HG02840 (cell line): ENCODE measurements at regions not wholly inside any gene's neighbourhood (a gene's known extent, or its start where the extent isn't known, plus 50 kb on each side); places are given as distances from the start of the nearest gene placed in this dataset.
"Not testable (repeated sequence)": the region's sequence is repeated elsewhere in the genome, so short reads cannot be mapped to it uniquely, and the experiment has no call there.

Experiments used
- ATAC-seq: cut with Tn5 transposase; IDR thresholded peaks from one replicate; pipeline ENCODE4 v1.9.1; 2021; ENCODE audit warnings: mild to moderate bottlenecking, moderate library complexity, moderate number of reproducible peaks; ENCODE audit not compliant: unreplicated experiment, low FRiP score

DNA sequence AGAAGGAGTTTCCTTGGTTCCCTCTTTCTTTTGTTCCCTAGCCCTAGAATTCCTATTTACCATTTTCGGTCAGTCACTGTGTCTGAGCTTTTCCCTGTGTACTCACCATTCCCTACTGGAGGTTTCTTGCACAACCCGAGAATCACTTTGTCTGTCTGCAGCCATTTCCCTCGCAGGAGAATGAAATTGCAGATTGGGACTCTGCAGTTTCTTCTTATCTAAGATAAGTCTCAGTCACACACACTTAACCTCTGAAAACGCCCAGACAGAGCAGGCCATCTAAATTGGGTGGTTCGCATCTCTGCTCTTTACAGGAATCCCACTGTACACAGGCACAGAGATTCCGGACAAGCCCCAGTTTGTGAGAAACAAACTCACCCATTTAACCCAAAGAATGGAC lies 58.6 kb upstream of the CNTNAP2 start:
- ATAC-seq: no peak

DNA sequence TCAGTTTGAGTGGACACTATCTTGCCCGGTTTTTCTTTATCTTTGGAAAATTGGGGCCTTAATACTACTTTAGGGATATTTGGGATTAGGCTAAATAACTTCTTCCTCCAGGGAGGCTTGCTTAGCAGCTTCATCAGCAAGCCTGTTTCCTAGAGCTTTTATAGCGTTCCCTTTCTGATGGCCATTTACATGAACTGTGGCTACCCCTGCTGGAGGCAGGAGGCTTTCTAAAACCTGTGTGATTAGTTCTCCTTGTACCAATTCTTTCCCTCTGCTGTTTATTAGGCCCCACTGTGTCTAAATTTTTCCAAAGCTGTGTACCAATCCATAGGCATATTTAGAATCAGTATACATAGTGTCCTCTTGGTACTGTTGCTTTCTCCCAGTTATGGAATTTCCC lies 61.7 kb upstream of the CNTNAP2 start:
- ATAC-seq: no peak

DNA sequence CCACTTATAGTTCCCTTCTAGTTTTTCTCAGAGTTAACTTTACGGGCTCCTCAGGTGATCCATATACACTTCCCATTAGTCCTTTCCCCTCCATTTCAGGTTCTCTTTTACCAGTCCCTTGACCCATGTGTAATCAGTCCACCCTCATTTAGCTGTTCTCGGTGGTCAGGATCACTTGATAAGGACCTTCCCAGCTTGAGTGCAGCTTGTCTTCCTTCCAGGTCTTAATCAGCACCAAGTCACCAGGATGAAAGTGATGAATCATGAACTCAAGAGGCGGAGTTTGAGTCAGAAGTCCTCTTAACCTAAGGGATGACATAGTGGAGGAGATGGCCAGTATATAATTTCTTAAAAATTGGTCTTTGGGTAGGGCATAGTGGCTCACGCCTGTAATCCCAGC lies 63.1 kb upstream of the CNTNAP2 start:
- no peak for ATAC-seq

DNA sequence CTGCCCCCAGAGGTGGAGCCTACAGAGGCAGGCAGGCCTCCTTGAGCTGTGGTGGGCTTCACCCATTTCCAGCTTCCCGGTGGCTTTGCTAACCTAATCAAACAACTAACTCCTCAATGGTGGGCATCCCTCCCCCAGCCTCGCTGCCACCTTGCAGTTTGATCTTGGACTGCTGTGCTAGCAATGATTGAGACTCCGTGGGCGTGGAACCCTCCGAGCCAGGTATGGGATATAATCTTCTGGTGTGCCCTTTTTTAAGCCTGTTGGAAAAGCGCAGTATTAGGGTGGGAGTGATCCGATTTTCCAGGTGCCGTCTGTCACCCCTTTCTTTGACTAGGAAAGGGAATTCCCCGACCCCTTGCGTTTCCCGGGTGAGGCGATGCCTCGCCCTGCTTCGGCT lies 73.3 kb upstream of the CNTNAP2 start:
- not testable (repeated sequence) for ATAC-seq

DNA sequence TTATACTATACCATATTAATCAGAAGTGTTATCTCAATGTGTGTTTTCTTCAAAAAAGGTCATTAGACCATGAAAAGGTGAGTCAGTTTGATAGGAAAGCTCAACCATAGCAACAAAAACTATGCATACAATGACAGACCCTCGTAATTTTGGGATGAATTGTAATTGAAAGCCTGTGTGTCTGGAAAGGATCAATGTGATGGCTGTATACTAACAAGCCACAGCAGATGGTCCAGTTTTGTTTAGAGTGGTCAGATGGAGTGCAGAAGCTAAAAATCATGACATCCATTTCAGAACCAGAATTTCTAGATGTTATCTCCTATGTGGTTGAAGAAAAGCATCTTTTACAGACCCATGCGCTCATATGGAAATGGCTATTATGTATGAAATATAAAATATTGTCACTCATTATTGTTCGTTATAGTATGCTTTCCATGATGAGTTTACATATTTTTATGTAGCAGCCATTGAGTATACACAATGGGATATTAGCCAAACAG lies 88.3 kb upstream of the CNTNAP2 start:
- no peak for ATAC-seq

DNA sequence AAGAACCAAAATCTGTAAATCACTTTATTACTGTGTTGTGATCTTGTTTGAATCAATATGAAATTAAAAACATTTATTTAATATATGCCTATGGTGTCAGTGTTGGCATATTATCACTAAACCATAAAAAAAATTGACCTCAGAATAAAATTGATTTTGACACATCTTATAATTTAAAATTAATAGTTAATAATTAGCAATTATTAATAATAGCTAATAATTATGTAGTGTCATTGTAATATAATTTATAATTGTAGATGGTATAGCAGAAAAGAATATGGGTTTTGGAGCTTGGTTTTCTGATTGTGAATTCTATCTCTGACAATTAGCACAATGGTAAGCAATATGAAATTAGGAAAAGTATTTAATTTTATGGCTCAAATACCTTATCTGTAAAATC lies 89.4 kb upstream of the CNTNAP2 start:
- ATAC-seq: no peak

DNA sequence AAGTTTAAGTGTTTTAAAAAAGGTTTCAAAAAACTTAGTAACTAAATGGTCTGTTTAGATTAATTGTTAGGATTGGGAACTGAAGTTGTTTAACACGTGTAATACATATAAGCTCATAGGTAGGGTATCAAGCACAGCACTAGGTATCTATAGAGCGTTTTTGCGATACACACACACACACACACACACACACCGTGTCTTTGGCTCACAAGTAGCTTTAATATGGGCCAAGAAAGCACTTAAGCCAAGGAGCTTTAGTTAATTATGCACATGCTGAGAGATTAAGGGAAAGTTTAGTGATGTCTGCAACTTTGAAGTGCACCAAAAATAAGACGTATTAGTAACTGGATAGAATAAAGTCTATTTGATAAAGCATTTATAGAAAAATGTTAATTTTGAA lies 93.8 kb upstream of the CNTNAP2 start:
- no peak for ATAC-seq

DNA sequence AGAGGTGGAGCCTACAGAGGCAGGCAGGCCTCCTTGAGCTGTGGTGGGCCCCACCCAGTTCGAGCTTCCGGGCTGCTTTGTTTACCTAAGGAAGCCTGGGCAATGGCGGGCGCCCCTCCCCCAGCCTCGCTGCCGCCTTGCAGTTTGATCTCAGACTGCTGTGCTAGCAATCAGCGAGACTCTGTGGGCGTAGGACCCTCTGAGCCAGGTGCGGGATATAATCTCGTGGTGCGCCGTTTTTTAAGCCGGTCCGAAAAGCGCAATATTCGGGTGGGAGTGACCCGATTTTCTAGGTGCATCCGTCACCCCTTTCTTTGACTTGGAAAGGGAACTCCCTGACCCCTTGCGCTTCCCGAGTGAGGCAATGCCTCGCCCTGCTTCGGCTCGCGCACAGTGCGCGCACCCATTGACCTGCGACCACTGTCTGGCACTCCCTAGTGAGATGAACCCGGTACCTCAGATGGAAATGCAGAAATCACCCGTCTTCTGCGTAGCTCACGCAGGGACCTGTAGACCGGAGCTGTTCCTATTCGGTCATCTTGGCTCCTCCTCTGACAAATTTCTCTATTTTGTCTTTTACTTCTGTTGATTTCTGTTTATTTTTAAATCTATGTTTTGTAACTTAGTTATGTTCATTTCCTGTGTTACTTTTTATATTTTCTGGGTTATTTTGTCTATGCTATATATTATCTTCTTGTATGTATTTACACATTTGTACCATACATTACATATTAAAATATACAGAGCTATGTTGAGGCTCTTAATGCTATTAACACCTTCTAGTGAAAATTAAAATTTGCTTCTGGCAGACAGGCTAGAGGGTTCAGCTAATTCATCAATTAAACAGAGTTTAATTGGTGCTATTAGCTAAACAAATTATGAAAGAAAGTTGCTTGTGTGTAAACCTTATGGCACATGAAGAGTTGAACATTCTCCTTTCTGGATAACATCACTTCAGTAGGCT lies 97.3 kb upstream of the CNTNAP2 start:
- ATAC-seq: not testable (repeated sequence)

DNA sequence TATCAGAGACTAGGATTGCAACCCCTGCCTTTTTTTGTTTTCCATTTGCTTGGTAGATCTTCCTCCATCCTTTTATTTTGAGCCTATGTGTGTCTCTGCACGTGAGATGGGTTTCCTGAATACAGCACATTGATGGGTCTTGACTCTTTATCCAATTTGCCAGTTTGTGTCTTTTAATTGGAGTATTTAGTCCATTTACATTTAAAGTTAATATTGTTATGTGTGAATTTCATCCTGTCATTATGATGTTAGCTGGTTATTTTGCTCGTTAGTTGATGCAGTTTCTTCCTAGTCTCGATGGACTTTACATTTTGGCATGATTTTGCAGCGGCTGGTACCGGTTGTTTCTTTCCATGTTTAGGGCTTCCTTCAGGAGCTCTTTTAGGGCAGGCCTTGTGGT lies 99.2 kb upstream of the CNTNAP2 start:
- not testable (repeated sequence) for ATAC-seq

DNA sequence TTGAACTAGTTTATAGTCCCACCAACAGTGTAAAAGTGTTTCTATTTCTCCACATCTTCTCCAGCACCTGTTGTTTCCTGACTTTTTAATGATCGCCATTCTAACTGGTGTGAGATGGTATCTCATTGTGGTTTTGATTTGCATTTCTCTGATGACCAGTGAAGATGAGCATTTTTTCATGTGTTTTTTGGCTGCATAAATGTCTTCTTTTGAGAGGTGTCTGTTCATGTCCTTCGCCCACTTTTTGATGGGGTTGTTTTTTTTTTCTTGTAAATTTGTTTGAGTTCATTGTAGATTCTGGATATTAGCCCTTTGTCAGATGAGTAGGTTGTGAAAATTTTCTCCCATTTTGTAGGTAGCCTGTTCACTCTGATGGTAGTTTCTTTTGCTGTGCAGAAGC lies 102.4 kb upstream of the CNTNAP2 start:
- ATAC-seq: not testable (repeated sequence)

DNA sequence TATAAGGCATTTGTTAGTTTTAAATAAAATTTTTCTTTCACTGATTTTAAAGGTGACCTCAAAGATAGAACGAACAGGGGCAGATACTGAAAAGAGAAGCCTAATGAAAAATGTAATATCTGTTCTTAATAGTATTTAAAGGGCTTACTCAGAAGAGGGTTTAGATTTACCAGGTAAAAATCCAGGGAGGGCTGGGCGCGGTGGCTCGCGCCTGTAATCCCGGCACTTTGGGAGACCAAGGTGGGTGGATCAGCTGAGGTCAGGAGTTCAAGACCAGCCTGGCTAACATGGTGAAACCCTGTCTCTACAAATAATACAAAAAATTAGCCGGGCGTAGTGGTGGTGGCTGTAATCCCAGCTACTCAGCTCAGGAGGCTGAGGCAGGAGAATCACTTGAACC lies 108.3 kb upstream of the CNTNAP2 start:
- ATAC-seq: no peak

DNA sequence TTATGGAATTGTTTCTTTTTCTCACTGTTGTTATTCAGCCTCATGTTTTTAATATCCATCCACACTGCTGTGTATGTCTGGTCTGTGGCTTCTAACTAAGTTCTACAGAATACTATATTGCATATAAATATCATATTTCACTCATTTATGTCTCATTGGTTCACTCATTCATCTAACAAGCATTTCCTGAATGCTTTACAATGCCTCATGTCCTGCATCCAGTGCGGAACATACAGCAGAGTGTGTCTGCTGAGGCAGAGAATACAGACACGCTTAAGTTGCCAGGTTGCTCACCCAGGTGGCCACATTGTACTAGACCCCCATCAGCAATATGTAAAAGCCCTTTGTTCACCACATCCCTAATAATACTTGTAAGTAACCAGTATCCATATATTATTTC lies 111.8 kb upstream of the CNTNAP2 start:
- no peak for ATAC-seq

DNA sequence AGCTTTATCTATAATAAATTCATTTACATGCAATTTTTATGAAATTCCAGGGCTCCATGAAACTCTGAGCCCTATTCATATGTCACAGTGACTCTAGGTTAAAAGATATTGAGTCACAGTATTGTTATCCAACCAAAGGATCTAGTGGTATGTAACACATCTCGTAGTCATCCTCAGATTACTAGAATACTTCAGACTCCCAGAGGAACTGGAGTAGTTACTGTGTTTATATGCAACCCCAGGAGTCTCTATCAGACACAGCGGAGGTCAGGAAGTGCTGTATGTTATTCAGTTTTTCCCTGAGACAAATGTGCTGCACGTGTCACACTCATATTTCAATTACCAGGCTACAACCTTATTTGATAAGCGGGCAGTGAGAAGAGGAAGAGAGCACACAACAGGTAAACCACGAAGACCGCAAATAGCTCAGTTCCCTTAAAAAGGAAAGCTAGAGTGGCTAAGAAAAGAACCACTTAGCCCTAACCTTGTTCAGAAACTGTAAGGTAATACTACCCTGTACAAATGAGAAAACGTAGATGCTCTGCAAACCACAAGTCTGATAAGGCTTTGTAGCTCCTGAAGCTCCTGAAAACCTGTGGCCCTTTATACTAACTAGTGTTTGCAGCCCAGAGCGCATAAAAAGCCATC lies 114.0 kb upstream of the CNTNAP2 start:
- ATAC-seq: peak; percentile 90

DNA sequence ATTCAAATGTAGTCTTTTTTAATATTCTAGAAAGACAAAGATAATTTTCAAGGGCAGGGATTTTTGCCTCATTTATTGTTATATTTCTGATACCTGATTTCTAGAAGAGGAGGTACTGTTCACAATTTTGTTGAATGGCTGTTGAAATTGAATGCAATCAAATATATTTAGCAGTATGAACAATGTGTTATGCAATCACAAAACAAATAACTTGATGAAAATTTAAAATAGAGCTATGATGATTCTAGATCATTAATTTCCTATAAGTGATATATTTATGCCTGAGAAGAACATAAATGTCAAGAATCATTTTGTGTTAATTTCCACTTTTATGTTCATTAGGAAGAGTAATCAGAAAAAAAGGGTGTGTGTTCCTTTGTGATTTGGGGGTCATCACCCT lies 114.6 kb upstream of the CNTNAP2 start:
- ATAC-seq: no peak

DNA sequence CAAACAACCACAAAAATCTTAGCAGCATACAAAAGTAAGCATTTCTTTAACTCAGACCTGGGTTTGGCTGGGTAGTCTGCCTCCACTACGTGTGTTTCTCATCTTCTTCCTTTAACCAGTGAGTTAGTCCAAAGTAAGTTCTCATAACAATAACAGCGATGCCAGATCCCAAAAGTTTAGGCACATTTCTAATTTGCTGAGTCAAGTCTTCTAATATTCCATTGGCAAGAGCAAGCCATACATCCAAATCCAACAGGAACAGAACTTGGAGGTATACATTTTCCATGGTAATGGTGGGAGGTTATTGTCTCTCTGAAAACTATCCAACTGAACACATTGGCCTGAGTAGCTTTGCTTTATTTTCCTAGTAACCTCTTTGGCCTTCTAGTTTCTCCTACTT lies 115.7 kb upstream of the CNTNAP2 start:
- ATAC-seq: no peak

DNA sequence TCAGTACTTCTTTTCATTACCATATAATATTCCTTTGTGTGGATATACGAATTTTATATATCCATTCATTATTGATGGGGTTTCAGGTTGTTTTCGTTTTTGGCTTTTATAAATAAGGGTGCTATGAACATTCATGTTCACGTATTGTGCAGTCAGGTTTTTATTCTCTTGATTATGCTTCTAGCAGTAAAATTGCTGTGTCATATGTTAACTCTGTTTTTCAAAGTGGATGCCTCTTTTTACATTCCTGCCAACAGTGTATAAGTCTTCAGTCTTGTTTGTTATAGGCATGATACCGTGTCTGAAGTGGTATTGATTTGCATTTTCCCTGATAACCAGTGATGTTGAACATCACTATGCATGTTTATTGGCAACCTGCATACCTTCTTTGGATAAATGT lies 127.1 kb upstream of the CNTNAP2 start:
- ATAC-seq: no peak

DNA sequence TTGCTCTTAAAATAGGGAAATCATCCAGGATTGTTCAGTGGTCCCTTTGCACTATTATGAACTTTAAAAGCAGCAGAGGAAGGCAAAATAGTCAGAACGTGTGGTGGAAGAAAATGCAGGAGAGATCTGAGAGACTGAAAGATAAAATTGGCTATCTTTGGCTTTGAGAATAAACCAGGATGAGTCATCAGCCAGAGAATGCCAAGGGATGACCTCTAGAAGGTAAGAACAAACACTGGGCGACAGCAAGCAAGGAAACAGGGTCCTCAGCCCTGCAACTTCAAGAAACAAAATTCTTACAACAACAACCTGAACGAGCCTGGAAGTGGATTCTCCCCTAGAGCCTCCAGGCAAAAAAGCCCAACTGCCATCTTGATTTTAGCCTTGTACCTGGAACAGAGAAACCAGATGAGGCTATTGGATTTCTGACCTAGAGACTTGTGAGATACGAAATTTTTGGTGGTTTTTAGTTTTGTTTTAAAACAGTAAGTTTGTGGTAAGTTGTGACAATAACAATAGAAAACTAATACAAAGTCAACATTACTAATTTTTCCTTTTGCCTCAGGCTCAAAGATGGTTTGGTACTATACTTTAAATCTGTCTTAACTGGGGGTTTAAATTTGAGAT lies 130.2 kb upstream of the CNTNAP2 start:
- ATAC-seq: no peak

DNA sequence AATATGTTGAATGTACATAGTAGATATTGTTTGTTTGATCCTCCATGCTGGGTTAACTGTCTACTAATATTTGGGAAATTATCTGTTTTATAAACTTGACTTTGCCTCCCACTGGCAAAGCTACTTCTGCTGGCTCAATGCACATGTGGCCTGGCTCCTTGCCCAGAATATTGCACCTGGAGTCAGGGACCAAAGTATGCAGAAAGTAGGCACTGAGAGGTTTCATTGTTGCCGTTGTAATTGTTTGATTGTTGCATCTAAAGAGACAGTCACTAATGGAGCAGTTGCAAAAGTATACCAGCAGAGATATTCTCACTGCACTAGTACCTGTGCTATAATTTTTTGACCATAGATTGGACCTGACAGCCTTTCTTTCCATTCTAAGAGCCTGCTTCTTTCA lies 137.8 kb upstream of the CNTNAP2 start:
- ATAC-seq: no peak

DNA sequence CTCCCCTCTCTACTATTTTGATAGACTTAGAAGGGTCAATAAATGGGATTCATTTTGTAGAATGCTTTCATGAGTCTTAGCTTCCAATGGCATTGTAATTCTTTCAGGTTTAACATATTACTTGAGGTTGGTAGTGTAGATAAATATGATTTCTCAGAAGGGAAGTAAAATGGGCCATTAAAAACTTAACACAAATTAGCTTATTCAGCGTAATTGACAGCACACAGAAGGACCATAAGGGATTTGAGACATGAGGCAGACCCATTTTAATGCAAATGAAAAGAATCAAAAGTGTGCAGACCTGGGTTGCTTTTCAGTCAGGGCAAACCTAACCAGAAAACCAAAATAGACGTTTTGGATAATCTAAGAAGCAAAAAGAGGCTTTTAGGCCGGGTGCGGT lies 156.6 kb upstream of the CNTNAP2 start:
- ATAC-seq: no peak

DNA sequence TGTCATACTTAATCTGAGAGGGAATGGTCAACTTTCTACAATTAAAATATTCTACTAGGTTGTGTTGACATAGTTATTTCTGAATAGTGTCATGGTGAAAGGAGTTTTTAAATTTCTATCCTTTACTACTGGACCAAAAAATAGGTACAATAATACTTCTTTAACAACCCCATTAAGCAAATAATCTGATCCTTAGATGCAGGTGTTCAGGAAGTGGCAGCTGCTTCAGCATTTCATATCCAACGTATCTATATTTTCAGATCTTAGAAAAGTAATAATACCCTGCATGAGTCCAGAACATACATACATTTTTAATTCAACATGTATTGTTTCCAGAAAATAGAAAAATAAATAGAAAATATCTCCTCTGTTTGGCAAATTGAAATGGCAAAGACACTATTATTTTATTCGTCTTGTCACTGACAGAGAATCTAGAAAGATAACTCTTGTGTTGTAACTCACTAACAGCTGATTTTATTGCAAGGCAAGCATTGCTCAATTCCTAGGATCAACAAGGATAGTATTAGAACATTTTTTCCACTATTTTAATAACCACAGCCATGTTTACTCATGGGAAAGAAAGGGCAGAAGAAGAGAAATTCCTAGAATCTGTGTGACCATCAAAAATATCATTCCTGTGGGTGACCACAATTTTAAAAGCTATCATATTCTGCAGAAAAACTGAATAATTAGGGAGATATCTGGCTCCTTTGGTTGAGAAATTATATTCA lies 159.3 kb upstream of the CNTNAP2 start:
- no peak for ATAC-seq

DNA sequence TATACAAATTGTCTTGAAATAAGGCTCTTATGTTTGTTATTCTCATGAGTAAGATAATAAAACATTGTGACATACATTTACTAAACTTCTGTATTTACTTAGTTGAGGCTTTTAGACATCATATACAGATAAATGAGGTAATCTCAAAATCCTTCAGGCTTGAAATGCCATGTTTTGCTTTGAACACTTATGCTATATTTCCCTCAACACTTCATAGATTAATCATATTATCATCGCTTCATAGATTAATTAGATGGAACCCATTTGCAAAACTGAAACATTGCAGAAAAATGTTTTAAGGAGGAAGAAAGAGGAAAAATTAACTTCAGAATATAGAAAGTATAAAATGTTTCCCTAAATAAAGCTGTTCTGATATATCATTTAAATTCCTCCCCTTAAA lies 165.0 kb upstream of the CNTNAP2 start:
- no peak for ATAC-seq
